ENCODE measurements at regions not wholly inside any gene's neighbourhood (a gene's known extent, or its start where the extent isn't known, plus 50 kb on each side); places are given as distances from the start of the nearest gene placed in this dataset.

GRCh38 chr7:10401793-10402192, 571.9 kb upstream of the PHF14 start:
- TF ChIP-seq CTCF (IDR thresholded peaks at IDR 0.05) (no peak), MXD4 (CRISPR knock-in tag; IDR thresholded peaks at IDR 0.05; ENCODE audit: borderline replicate concordance) (no peak), FOXK1 (CRISPR knock-in tag; IDR thresholded peaks at IDR 0.05) (no peak), TEAD1 (CRISPR knock-in tag; IDR thresholded peaks at IDR 0.05) (no peak)

Data from WTC11 (cell line).